ENCODE measurements at regions not wholly inside any gene's neighbourhood (a gene's known extent, or its start where the extent isn't known, plus 50 kb on each side); places are given as distances from the start of the nearest gene placed in this dataset.

- intact Hi-C loops (cut with micrococcal nuclease) = no loop called here
- Mint-ChIP-seq H3K4me1 (no peaks in the 10 kb centered on the region), H3K4me3 (no peak overlapping the region), H3K27me3 (ENCODE audit: low read depth in 3 of 3) (peaks cover 0 to 1% (median 0%) of the 10 kb centered on the region in 3 donors), H3K27ac (no peak overlapping the region), H3K9me3 (peaks cover 2 to 13% (median 4%) of the 10 kb centered on the region in 7 donors), H3K36me3 (no peaks in the 10 kb centered on the region)
- no peak overlapping the region for H3K4me3 ChIP-seq (replicated peaks in 1 of 3; ENCODE audit: low read depth in 2 of 3, low read length in 3 of 3)
- no peak overlapping the region for H3K4me2 ChIP-seq (replicated peaks; ENCODE audit: extremely low read depth, low read length, poor library complexity, severe bottlenecking)
- H4K20me1 ChIP-seq (ENCODE audit: insufficient read depth, low read length) = no peaks in the 10 kb centered on the region
- H3K9ac ChIP-seq (ENCODE audit: insufficient read depth, low read length, poor library complexity, severe bottlenecking) = no peak overlapping the region
- H3K36me3 ChIP-seq (replicated peaks in 1 of 2; ENCODE audit: control insufficient read depth in 1 of 2, insufficient read depth in 2 of 2, low read length in 2 of 2) = no peaks in the 10 kb centered on the region
- H3K27ac ChIP-seq (ENCODE audit: low read depth in 1 of 2, low read length in 2 of 2) = no peak overlapping the region
- TF ChIP-seq, protein P1, sequence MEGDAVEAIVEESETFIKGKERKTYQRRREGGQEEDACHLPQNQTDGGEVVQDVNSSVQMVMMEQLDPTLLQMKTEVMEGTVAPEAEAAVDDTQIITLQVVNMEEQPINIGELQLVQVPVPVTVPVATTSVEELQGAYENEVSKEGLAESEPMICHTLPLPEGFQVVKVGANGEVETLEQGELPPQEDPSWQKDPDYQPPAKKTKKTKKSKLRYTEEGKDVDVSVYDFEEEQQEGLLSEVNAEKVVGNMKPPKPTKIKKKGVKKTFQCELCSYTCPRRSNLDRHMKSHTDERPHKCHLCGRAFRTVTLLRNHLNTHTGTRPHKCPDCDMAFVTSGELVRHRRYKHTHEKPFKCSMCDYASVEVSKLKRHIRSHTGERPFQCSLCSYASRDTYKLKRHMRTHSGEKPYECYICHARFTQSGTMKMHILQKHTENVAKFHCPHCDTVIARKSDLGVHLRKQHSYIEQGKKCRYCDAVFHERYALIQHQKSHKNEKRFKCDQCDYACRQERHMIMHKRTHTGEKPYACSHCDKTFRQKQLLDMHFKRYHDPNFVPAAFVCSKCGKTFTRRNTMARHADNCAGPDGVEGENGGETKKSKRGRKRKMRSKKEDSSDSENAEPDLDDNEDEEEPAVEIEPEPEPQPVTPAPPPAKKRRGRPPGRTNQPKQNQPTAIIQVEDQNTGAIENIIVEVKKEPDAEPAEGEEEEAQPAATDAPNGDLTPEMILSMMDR (IDR thresholded peaks at IDR 0.05) = no peak
- H3K27me3 ChIP-seq (ENCODE audit: control insufficient read depth in 2 of 2, insufficient read depth in 2 of 2, low read length in 2 of 2) = no peaks in the 10 kb centered on the region
- H2AFZ ChIP-seq (ENCODE audit: insufficient read depth, low read depth, low read length, poor library complexity, severe bottlenecking) = no peak overlapping the region
- H3K9me3 ChIP-seq (replicated peaks in 1 of 2; ENCODE audit: control insufficient read depth in 1 of 2, insufficient read depth in 1 of 2, low read length in 2 of 2) = peaks cover 3 to 7% of the 10 kb centered on the region in 2 donors
- H3K79me2 ChIP-seq (ENCODE audit: insufficient read depth, low read length) = no peaks in the 10 kb centered on the region
- no CpG with 5 or more reads among the region's 5 CpGs for WGBS (ENCODE audit: insufficient coverage)
- DNase-seq = no peak
- H3K4me1 ChIP-seq (ENCODE audit: control insufficient read depth in 1 of 2, insufficient read depth in 2 of 2, low read length in 2 of 2) = no peaks in the 10 kb centered on the region
These were observed 824.5 kb upstream of the WWC1 start for GRCh38 chr5:167466992-167467391.

DNA sequence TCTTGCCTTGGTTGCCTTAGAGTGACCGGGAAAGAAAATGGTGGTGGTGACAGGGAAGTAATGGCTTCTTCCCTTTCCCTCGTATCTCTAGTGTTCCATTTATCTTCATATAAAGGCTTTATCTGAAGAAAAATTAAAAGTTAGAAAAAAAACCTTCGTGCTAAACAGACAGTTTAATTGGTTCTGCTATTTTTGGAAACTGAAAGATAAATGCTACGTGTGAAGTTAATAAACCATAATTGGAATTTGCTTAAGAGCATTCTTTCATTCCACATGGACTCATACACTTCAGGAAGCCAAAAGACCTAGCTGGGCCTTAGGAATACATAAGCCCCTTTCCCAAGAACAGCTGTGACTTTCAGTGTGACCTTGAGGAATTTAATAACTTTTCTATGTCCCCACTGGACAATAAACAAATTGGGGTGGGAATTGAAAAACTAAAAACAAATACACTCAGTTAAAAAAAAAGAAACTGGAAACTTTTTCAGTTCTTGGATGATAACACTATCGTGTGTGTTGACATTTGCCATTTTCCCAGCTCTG is 818.8 kb upstream of the WWC1 start:
- H3K4me3 ChIP-seq (replicated peaks in 1 of 3; ENCODE audit: low read depth in 2 of 3, low read length in 3 of 3) = no peak overlapping the region
- H3K27me3 Mint-ChIP-seq (ENCODE audit: low read depth in 3 of 3) = no peaks in the 10 kb centered on the region
- no peaks in the 10 kb centered on the region for H3K36me3 Mint-ChIP-seq
- H3K27me3 ChIP-seq (ENCODE audit: control insufficient read depth in 2 of 2, insufficient read depth in 2 of 2, low read length in 2 of 2) = no peaks in the 10 kb centered on the region
- H3K27ac ChIP-seq (ENCODE audit: low read depth in 1 of 2, low read length in 2 of 2) = no peak overlapping the region
- H3K4me1 ChIP-seq (ENCODE audit: control insufficient read depth in 1 of 2, insufficient read depth in 2 of 2, low read length in 2 of 2) = no peaks in the 10 kb centered on the region
- H3K27ac Mint-ChIP-seq = no peak overlapping the region
- no peak overlapping the region for H3K9ac ChIP-seq (ENCODE audit: insufficient read depth, low read length, poor library complexity, severe bottlenecking)
- peaks cover 0 to 2% of the 10 kb centered on the region in 2 donors for H3K9me3 ChIP-seq (replicated peaks in 1 of 2; ENCODE audit: control insufficient read depth in 1 of 2, insufficient read depth in 1 of 2, low read length in 2 of 2)
- no peaks in the 10 kb centered on the region for H3K79me2 ChIP-seq (ENCODE audit: insufficient read depth, low read length)
- no peaks in the 10 kb centered on the region for H3K4me1 Mint-ChIP-seq
- H3K9me3 Mint-ChIP-seq = peaks cover 0 to 2% (median 0%) of the 10 kb centered on the region in 7 donors
- DNase-seq = no peak
- H3K36me3 ChIP-seq (replicated peaks in 1 of 2; ENCODE audit: control insufficient read depth in 1 of 2, insufficient read depth in 2 of 2, low read length in 2 of 2) = no peaks in the 10 kb centered on the region
- no peak overlapping the region for H3K4me2 ChIP-seq (replicated peaks; ENCODE audit: extremely low read depth, low read length, poor library complexity, severe bottlenecking)
- no peaks in the 10 kb centered on the region for H4K20me1 ChIP-seq (ENCODE audit: insufficient read depth, low read length)
- intact Hi-C loops (cut with micrococcal nuclease) = no loop called here
- TF ChIP-seq, protein P1 (IDR thresholded peaks at IDR 0.05) = no peak
- no peak overlapping the region for H3K4me3 Mint-ChIP-seq
- no peak overlapping the region for H2AFZ ChIP-seq (ENCODE audit: insufficient read depth, low read depth, low read length, poor library complexity, severe bottlenecking)
- WGBS (ENCODE audit: insufficient coverage) = no CpG with 5 or more reads among the region's 5 CpGs

Data from CD14-positive monocyte (primary cell).